Right atrium auricular region (tissue), 2 donors: ENCODE measurements at regions not wholly inside any gene's neighbourhood (a gene's known extent, or its start where the extent isn't known, plus 50 kb on each side); places are given as distances from the start of the nearest gene placed in this dataset.

ENCODE experiments used
- DNase-seq: peaks from one replicate; pipeline ENCODE4 v3.0.0-alpha.2; 2019; ENCODE audit warnings: low spot score
- H3K27ac ChIP-seq, 2 donors: fragments of 200-600 bp; sonication (generic); 1 replicate in 1 of 2; 2 replicates in 1 of 2; pipeline ENCODE4 v1.5.1; 2016 to 2019
- H3K27me3 ChIP-seq, 2 donors: fragments of 200-600 bp; sonication (generic); one replicate each; pipeline versions ENCODE4 v1.5.1 to v1.6.0; 2017 to 2019
- H3K36me3 ChIP-seq: fragments of 200-600 bp; sonication (generic); one replicate; pipeline ENCODE4 v1.5.1; 2016
- H3K4me1 ChIP-seq, 2 donors: fragments of 200-600 bp; sonication (generic); one replicate each; pipeline versions ENCODE4 v1.5.1 to v1.6.0; 2017 to 2019
- H3K4me3 ChIP-seq, 2 donors: fragments of 200-600 bp; sonication (generic); 1 replicate in 1 of 2; 2 replicates in 1 of 2; pipeline ENCODE4 v1.5.1; 2017 to 2019; ENCODE audit warnings: mild to moderate bottlenecking in 1 of 2, moderate library complexity in 1 of 2
- H3K9me3 ChIP-seq, 2 donors: fragments of 200-600 bp; sonication (generic); one replicate each; pipeline ENCODE4 v1.5.1; 2019
- CTCF ChIP-seq, 2 donors: fragments of 200-600 bp; sonication (generic); IDR thresholded peaks; one replicate each; pipeline ENCODE4 v1.5.1; 2019; ENCODE audit warnings: antibody characterized with exemption in 2 of 2

DNA sequence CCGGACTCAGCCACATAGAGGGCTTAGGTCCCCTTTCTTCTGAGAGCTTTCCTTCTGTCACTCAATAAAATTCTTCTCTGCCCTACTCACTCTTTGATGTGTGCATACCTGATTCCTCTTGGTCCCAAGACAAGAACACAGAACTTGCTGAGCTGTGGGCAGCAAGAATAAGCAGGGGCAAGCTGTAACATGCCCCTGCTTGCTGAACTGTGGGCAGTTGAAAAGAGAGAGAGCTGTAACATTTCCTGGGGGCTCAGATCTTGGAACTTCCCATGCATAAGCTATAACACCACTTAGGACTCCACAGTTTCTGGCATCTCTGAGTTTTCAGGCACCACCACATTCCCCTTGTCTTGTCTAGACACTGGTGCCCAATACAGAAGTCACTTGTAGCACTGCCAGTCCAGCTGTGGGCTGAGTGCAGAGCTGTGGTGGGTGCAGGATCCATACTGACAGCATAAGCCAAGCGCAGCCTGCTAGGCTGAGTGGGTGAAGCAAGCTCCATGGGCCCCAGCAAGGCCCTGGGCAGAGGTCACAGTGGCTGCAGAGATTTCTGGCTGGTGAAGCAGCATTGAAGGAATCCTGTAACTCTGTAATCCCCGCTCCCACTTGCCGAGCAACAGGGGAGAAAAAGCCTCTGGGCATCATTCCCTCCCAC, 241.2 kb downstream of the PCDH10 start:
- Histone ChIP-seq H3K36me3 (no peaks in the 10 kb centered on the region), H3K4me1 (no peaks in the 10 kb centered on the region), H3K27me3 (no peaks in the 10 kb centered on the region), H3K9me3 (no peaks in the 10 kb centered on the region), H3K27ac (no peak overlapping the region), H3K4me3 (no peak overlapping the region)
- no peak for DNase-seq
- no peak for TF ChIP-seq CTCF (IDR thresholded peaks at IDR 0.05)

DNA sequence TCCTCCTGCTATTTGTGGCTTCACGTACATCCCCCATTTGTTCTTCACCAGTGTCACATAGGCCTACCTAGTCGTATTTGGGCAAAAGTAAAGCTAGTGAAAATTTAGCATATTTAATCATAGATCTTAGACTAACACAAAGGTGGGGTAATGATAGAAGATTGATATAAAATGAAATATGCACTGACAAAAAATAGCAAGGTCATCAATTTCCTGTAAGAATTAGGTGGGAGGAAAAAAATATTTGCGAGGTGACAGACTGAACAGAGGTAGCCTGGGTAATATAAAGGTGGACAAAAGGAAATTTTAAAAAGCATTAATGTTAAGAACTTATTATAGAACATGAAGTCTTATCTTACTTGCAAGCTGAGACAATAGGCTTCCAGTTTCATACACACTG, 239.9 kb downstream of the PCDH10 start:
- TF ChIP-seq CTCF (IDR thresholded peaks at IDR 0.05): no peak
- no peak for DNase-seq
- Histone ChIP-seq H3K27me3 (no peaks in the 10 kb centered on the region), H3K36me3 (no peaks in the 10 kb centered on the region), H3K4me3 (no peak overlapping the region), H3K27ac (no peak overlapping the region), H3K9me3 (no peaks in the 10 kb centered on the region), H3K4me1 (no peaks in the 10 kb centered on the region)

- H3K4me3 ChIP-seq: no peak overlapping the region
- no peaks in the 10 kb centered on the region for H3K9me3 ChIP-seq
- H3K27me3 ChIP-seq: no peaks in the 10 kb centered on the region
- DNase-seq: no peak
- TF ChIP-seq CTCF (IDR thresholded peaks at IDR 0.05): no peak
- no peaks in the 10 kb centered on the region for H3K36me3 ChIP-seq
- H3K27ac ChIP-seq: no peak overlapping the region
- no peaks in the 10 kb centered on the region for H3K4me1 ChIP-seq
Measured at GRCh38 chr4:133385161-133385954, 236.3 kb downstream of the PCDH10 start.

GRCh38 chr4:133379681-133380438, 230.8 kb downstream of the PCDH10 start:
- H3K27ac ChIP-seq: no peak overlapping the region
- no peak for DNase-seq
- H3K36me3 ChIP-seq: no peaks in the 10 kb centered on the region
- no peak overlapping the region for H3K4me3 ChIP-seq
- no peak for TF ChIP-seq CTCF (IDR thresholded peaks at IDR 0.05)
- H3K4me1 ChIP-seq: no peaks in the 10 kb centered on the region
- no peaks in the 10 kb centered on the region for H3K27me3 ChIP-seq
- no peaks in the 10 kb centered on the region for H3K9me3 ChIP-seq

GRCh38 chr4:133377286-133377685, 228.2 kb downstream of the PCDH10 start:
- TF ChIP-seq CTCF (IDR thresholded peaks at IDR 0.05): no peak
- Histone ChIP-seq H3K36me3 (no peaks in the 10 kb centered on the region), H3K4me3 (no peak overlapping the region), H3K27me3 (no peaks in the 10 kb centered on the region), H3K4me1 (no peaks in the 10 kb centered on the region), H3K27ac (no peak overlapping the region), H3K9me3 (no peaks in the 10 kb centered on the region)
- DNase-seq: no peak
